GM21717 (cell line): ENCODE measurements at regions not wholly inside any gene's neighbourhood (a gene's known extent, or its start where the extent isn't known, plus 50 kb on each side); places are given as distances from the start of the nearest gene placed in this dataset.

Experiments used
- ATAC-seq: cut with Tn5 transposase; IDR thresholded peaks from one replicate; pipeline ENCODE4 v1.9.1; 2021; ENCODE audit warnings: mild to moderate bottlenecking, moderate library complexity; ENCODE audit not compliant: unreplicated experiment

- no peak for ATAC-seq
These were observed 449.6 kb downstream of the KIF16B start for GRCh38 chr20:16123623-16124022.

GRCh38 chr20:16119909-16120308 lies 453.3 kb downstream of the KIF16B start:
- ATAC-seq, result no peak

GRCh38 chr20:16115911-16116552 lies 457.2 kb downstream of the KIF16B start:
- no peak for ATAC-seq

GRCh38 chr20:16113736-16114135 lies 459.5 kb downstream of the KIF16B start:
- no peak for ATAC-seq

- ATAC-seq, result no peak
These were observed 461.3 kb downstream of the KIF16B start for GRCh38 chr20:16111852-16112412.

GRCh38 chr20:16111172-16111832 lies 461.9 kb downstream of the KIF16B start:
- ATAC-seq, result no peak

- ATAC-seq, result no peak
These were observed 465.9 kb downstream of the KIF16B start for GRCh38 chr20:16107172-16107870.

- ATAC-seq, result no peak
These were observed 466.9 kb downstream of the KIF16B start for GRCh38 chr20:16106191-16106849.

GRCh38 chr20:16104783-16105182 lies 468.5 kb downstream of the KIF16B start:
- no peak for ATAC-seq
